Activated gamma-delta T cell treated with Interleukin-2 at 50 U/mL for 16 hours (primary cell): ENCODE measurements at regions not wholly inside any gene's neighbourhood (a gene's known extent, or its start where the extent isn't known, plus 50 kb on each side); places are given as distances from the start of the nearest gene placed in this dataset.
"Not testable (repeated sequence)": the region's sequence is repeated elsewhere in the genome, so short reads cannot be mapped to it uniquely, and the experiment has no call there.

Experiments
- DNase-seq: peaks from one replicate; pipeline ENCODE4 v3.0.0-alpha.2; 2020

- DNase-seq, result not testable (repeated sequence)
Measured at GRCh38 chr21:5105939-5106708, 5415.3 kb upstream of the TPTE start.

GRCh38 chr21:5106767-5107464, 5414.5 kb upstream of the TPTE start:
- DNase-seq, result not testable (repeated sequence)

- not testable (repeated sequence) for DNase-seq
Measured at GRCh38 chr21:5107637-5108036, 5413.7 kb upstream of the TPTE start.

GRCh38 chr21:5108048-5108775, 5413.2 kb upstream of the TPTE start:
- DNase-seq, result not testable (repeated sequence)

- not testable (repeated sequence) for DNase-seq
Measured at GRCh38 chr21:5111197-5111596, 5410.2 kb upstream of the TPTE start.

GRCh38 chr21:5113092-5113491, 5408.3 kb upstream of the TPTE start:
- not testable (repeated sequence) for DNase-seq

- not testable (repeated sequence) for DNase-seq
Measured at GRCh38 chr21:5114468-5114867, 5406.9 kb upstream of the TPTE start.

GRCh38 chr21:5114893-5115645, 5406.3 kb upstream of the TPTE start:
- DNase-seq, result not testable (repeated sequence)

GRCh38 chr21:5115646-5116343, 5405.6 kb upstream of the TPTE start:
- DNase-seq, result not testable (repeated sequence)

- not testable (repeated sequence) for DNase-seq
Measured at GRCh38 chr21:5116344-5117123, 5404.8 kb upstream of the TPTE start.

- DNase-seq, result not testable (repeated sequence)
Measured at GRCh38 chr21:5117135-5117534, 5404.2 kb upstream of the TPTE start.

- peak; percentile 5 for DNase-seq
Measured at GRCh38 chr21:5117666-5118295, 5403.6 kb upstream of the TPTE start.

- DNase-seq, result not testable (repeated sequence)
Measured at GRCh38 chr21:5118296-5118679, 5403.1 kb upstream of the TPTE start.

- DNase-seq, result not testable (repeated sequence)
Measured at GRCh38 chr21:5119179-5119578, 5402.2 kb upstream of the TPTE start.

GRCh38 chr21:5121399-5121798, 5400.0 kb upstream of the TPTE start:
- not testable (repeated sequence) for DNase-seq

- not testable (repeated sequence) for DNase-seq
Measured at GRCh38 chr21:5121849-5122248, 5399.5 kb upstream of the TPTE start.

- DNase-seq, result peak; percentile 70
Measured at GRCh38 chr21:5123655-5124054, 5397.7 kb upstream of the TPTE start.

GRCh38 chr21:5128261-5128660, 5393.1 kb upstream of the TPTE start:
- peak; percentile 97 for DNase-seq

- DNase-seq, result not testable (repeated sequence)
Measured at GRCh38 chr21:5133824-5134223, 5387.6 kb upstream of the TPTE start.

- not testable (repeated sequence) for DNase-seq
Measured at GRCh38 chr21:5136406-5136805, 5385.0 kb upstream of the TPTE start.

- DNase-seq, result not testable (repeated sequence)
Measured at GRCh38 chr21:5137006-5137405, 5384.4 kb upstream of the TPTE start.
